ENCODE measurements at regions not wholly inside any gene's neighbourhood (a gene's known extent, or its start where the extent isn't known, plus 50 kb on each side); places are given as distances from the start of the nearest gene placed in this dataset.

- DNase-seq, result no peak
Observed at GRCh38 chr6:44642870-44643522, 255.5 kb downstream of the CDC5L start.

GRCh38 chr6:44645276-44645675, 257.8 kb downstream of the CDC5L start:
- DNase-seq, result no peak

GRCh38 chr6:44646355-44646754, 258.8 kb downstream of the CDC5L start:
- no peak for DNase-seq

GRCh38 chr6:44649365-44650025, 262.0 kb downstream of the CDC5L start:
- peak; percentile 26 for DNase-seq

GRCh38 chr6:44650495-44650894, 263.0 kb downstream of the CDC5L start:
- no peak for DNase-seq

GRCh38 chr6:44650947-44651346, 263.4 kb downstream of the CDC5L start:
- no peak for DNase-seq

GRCh38 chr6:44651604-44652003, 264.1 kb downstream of the CDC5L start:
- DNase-seq, result no peak

GRCh38 chr6:44652547-44652946, 265.0 kb downstream of the CDC5L start:
- no peak for DNase-seq

- no peak for DNase-seq
Observed at GRCh38 chr6:44653091-44653490, 265.6 kb downstream of the CDC5L start.

- DNase-seq, result no peak
Observed at GRCh38 chr6:44653761-44654218, 266.3 kb downstream of the CDC5L start.

GRCh38 chr6:44655412-44656342, 268.2 kb downstream of the CDC5L start:
- peak; percentile 31 for DNase-seq

- no peak for DNase-seq
Observed at GRCh38 chr6:44656691-44657090, 269.2 kb downstream of the CDC5L start.

GRCh38 chr6:44657206-44657819, 269.8 kb downstream of the CDC5L start:
- no peak for DNase-seq

- DNase-seq, result no peak
Observed at GRCh38 chr6:44658571-44658970, 271.1 kb downstream of the CDC5L start.

- DNase-seq, result no peak
Observed at GRCh38 chr6:44659726-44660125, 272.2 kb downstream of the CDC5L start.

- DNase-seq, result no peak
Observed at GRCh38 chr6:44660561-44661220, 273.2 kb downstream of the CDC5L start.

GRCh38 chr6:44661221-44662008, 273.9 kb downstream of the CDC5L start:
- no peak for DNase-seq

- no peak for DNase-seq
Observed at GRCh38 chr6:44662461-44663121, 275.1 kb downstream of the CDC5L start.

GRCh38 chr6:44663860-44664634, 276.5 kb downstream of the CDC5L start:
- no peak for DNase-seq

GRCh38 chr6:44664716-44665115, 277.2 kb downstream of the CDC5L start:
- DNase-seq, result no peak
